ENCODE measurements at regions not wholly inside any gene's neighbourhood (a gene's known extent, or its start where the extent isn't known, plus 50 kb on each side); places are given as distances from the start of the nearest gene placed in this dataset.

DNA sequence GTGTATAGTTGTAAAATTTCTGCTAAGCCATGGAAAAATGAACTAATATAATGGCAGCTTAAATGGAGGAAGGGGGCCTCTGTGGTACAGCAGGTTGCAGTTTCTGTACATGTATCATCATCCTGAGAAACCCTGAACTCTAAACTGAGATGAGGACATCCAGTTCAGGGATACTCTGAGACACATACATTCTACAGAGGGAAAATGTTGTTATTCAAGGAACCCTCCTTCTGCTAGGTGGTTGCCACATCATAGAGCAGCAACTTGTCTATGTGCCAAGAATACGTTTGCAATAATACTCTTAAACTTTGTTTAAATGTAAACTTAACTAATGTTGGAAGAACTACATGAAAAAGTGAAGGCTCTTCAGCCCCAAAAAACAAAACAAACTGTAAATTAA lies 1310.8 kb upstream of the WWC1 start:
- TF ChIP-seq CREM (CRISPR knock-in tag; IDR thresholded peaks at IDR 0.05) (no peak), JUN (CRISPR knock-in tag; IDR thresholded peaks at IDR 0.05) (no peak), ELF4 (CRISPR knock-in tag; IDR thresholded peaks at IDR 0.05; ENCODE audit: low read depth) (no peak), IRF2 (CRISPR knock-in tag; IDR thresholded peaks at IDR 0.05; ENCODE audit: borderline replicate concordance, low read depth) (no peak), NR3C1 (CRISPR knock-in tag; conservative IDR thresholded peaks at IDR 0.05; ENCODE audit: low read depth) (no peak), SMAD4 (CRISPR knock-in tag; IDR thresholded peaks at IDR 0.05) (no peak), SP1 (CRISPR knock-in tag; conservative IDR thresholded peaks at IDR 0.05) (no peak)
- TF ChIP-seq, protein P1, sequence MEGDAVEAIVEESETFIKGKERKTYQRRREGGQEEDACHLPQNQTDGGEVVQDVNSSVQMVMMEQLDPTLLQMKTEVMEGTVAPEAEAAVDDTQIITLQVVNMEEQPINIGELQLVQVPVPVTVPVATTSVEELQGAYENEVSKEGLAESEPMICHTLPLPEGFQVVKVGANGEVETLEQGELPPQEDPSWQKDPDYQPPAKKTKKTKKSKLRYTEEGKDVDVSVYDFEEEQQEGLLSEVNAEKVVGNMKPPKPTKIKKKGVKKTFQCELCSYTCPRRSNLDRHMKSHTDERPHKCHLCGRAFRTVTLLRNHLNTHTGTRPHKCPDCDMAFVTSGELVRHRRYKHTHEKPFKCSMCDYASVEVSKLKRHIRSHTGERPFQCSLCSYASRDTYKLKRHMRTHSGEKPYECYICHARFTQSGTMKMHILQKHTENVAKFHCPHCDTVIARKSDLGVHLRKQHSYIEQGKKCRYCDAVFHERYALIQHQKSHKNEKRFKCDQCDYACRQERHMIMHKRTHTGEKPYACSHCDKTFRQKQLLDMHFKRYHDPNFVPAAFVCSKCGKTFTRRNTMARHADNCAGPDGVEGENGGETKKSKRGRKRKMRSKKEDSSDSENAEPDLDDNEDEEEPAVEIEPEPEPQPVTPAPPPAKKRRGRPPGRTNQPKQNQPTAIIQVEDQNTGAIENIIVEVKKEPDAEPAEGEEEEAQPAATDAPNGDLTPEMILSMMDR (IDR thresholded peaks at IDR 0.05), result no peak
- TF ChIP-seq, protein P2, sequence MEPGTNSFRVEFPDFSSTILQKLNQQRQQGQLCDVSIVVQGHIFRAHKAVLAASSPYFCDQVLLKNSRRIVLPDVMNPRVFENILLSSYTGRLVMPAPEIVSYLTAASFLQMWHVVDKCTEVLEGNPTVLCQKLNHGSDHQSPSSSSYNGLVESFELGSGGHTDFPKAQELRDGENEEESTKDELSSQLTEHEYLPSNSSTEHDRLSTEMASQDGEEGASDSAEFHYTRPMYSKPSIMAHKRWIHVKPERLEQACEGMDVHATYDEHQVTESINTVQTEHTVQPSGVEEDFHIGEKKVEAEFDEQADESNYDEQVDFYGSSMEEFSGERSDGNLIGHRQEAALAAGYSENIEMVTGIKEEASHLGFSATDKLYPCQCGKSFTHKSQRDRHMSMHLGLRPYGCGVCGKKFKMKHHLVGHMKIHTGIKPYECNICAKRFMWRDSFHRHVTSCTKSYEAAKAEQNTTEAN (CRISPR knock-in tag; IDR thresholded peaks at IDR 0.05), result no peak
